SJCRH30 (cell line): ENCODE measurements at regions not wholly inside any gene's neighbourhood (a gene's known extent, or its start where the extent isn't known, plus 50 kb on each side); places are given as distances from the start of the nearest gene placed in this dataset.

Source experiments
- DNase-seq, 2 experiments: peaks; one replicate each; pipeline ENCODE4 v3.0.0-alpha.2; 2015 to 2020
- H3K27ac ChIP-seq: fragments of 250-450 bp; sonication (Bioruptor Pico); 2 replicates; pipeline ENCODE4 v1.5.1; 2020; ENCODE audit warnings: mild to moderate bottlenecking, moderate library complexity
- H3K27me3 ChIP-seq: fragments of 250-450 bp; sonication (Bioruptor Pico); 2 replicates; pipeline ENCODE4 v1.5.1; 2020; ENCODE audit warnings: mild to moderate bottlenecking, moderate library complexity
- H3K36me3 ChIP-seq: fragments of 250-450 bp; sonication (Bioruptor Pico); 2 replicates; pipeline ENCODE4 v1.5.1; 2020; ENCODE audit warnings: mild to moderate bottlenecking, moderate library complexity
- H3K4me1 ChIP-seq: fragments of 250-450 bp; sonication (Bioruptor Pico); 2 replicates; pipeline ENCODE4 v1.5.1; 2020; ENCODE audit warnings: mild to moderate bottlenecking, moderate library complexity
- H3K4me3 ChIP-seq: fragments of 250-450 bp; sonication (Bioruptor Pico); 2 replicates; pipeline ENCODE4 v1.5.1; 2020; ENCODE audit warnings: mild to moderate bottlenecking, moderate library complexity
- H3K9me3 ChIP-seq: fragments of 250-450 bp; sonication (Bioruptor Pico); replicated peaks from 2 replicates; pipeline ENCODE4 v1.5.1; 2020; ENCODE audit warnings: mild to moderate bottlenecking, moderate library complexity

- Histone ChIP-seq H3K4me3 (no peak overlapping the region), H3K27me3 (no peaks in the 10 kb centered on the region), H3K9me3 (0 out of 2 replicates have a peak, but pooled peaks cover 3% of the 10 kb centered on the region), H3K27ac (no peak overlapping the region), H3K4me1 (0 out of 2 replicates have a peak, but pooled peaks cover 4% of the 10 kb centered on the region), H3K36me3 (no peaks in the 10 kb centered on the region)
- DNase-seq: no peak
These were observed 156.3 kb upstream of the IRX3 start for GRCh38 chr16:54442864-54443263.

- 0 out of 2 replicates have a peak, but pooled peaks cover 10% of the 10 kb centered on the region for H3K9me3 ChIP-seq
- peaks cover 15% of the 10 kb centered on the region for H3K4me1 ChIP-seq
- no peak overlapping the region for H3K27ac ChIP-seq
- H3K4me3 ChIP-seq: no peak overlapping the region
- DNase-seq: no peak
- no peaks in the 10 kb centered on the region for H3K27me3 ChIP-seq
- H3K36me3 ChIP-seq: no peaks in the 10 kb centered on the region
These were observed 151.9 kb upstream of the IRX3 start for GRCh38 chr16:54438469-54438868.

DNA sequence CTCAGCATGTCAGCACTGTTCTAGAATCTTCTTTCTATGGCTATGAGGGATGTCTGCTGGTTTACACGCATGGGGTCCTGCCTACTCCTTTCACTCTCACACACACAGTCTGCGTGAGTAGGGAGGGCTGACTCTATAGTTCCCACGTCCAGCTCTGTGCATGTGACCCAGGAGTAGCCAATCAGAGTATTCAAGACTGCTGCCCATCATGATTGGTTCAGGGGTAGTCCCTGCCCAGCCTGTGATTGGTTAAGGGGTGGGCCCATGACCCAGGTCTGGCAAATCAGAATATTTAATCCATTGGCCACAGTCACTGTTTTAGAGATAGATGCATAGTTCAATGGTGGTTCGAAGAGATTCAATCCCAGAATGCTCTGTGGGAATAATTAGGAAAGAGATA, 151.3 kb upstream of the IRX3 start:
- no peaks in the 10 kb centered on the region for H3K27me3 ChIP-seq
- H3K4me3 ChIP-seq: no peak overlapping the region

DNA sequence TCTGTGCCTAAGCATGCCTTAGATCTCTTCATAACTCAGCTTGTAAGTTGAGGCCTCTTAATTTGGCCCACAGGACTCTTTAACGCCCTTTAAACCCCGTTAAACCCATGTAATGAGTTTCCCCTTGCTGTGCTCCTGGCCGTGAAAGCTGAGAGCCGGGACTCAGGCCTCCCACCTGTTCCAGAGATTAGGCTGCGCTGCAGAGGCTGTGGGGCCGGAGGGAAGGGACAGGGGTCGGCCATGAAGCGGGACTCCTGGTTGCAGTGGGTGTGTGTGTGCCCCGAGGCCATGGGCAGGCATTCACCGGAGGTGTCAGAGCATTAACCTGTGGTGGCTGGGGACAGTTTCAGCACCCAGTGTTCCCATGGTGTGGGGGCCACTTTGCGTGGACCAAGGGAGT, 150.8 kb upstream of the IRX3 start:
- no peaks in the 10 kb centered on the region for H3K36me3 ChIP-seq
- H3K9me3 ChIP-seq: 0 out of 2 replicates have a peak, but pooled peaks cover 10% of the 10 kb centered on the region
- no peak overlapping the region for H3K4me3 ChIP-seq
- H3K27me3 ChIP-seq: no peaks in the 10 kb centered on the region
- H3K27ac ChIP-seq: no peak overlapping the region
- peak; percentile 67 to 89 for DNase-seq
- peaks cover 15% of the 10 kb centered on the region for H3K4me1 ChIP-seq

More for the DNA sequence above, 151.3 kb upstream of the IRX3 start:
- H3K9me3 ChIP-seq: 0 out of 2 replicates have a peak, but pooled peaks cover 10% of the 10 kb centered on the region
- DNase-seq: peak; percentile 15 to 59
- no peaks in the 10 kb centered on the region for H3K36me3 ChIP-seq
- no peak overlapping the region for H3K27ac ChIP-seq
- peaks cover 15% of the 10 kb centered on the region for H3K4me1 ChIP-seq

DNA sequence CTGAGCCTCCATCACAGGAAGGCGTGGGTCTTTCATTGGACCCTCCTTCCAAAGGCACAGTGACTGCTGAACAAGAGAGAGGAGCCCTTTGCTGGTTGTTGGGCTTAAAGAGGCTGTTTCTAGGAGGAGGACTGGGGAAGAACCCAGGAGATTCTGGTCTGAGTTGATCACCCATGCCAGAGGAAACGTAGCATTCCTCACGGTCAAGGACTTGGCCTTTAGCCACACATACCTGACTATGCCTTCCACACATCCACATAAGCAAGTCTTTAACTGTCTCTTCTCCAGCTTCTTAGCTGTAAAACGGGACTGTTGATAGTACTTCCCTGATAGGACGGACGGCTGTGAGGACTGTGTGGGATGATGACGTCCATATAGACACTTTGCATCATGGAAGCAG, 149.8 kb upstream of the IRX3 start:
- H3K36me3 ChIP-seq: no peaks in the 10 kb centered on the region
- H3K4me3 ChIP-seq: no peak overlapping the region
- no peak for DNase-seq
- no peak overlapping the region for H3K27ac ChIP-seq
- H3K27me3 ChIP-seq: no peaks in the 10 kb centered on the region
- H3K9me3 ChIP-seq: 0 out of 2 replicates have a peak, but pooled peaks cover 10% of the 10 kb centered on the region
- H3K4me1 ChIP-seq: peaks cover 24% of the 10 kb centered on the region

DNA sequence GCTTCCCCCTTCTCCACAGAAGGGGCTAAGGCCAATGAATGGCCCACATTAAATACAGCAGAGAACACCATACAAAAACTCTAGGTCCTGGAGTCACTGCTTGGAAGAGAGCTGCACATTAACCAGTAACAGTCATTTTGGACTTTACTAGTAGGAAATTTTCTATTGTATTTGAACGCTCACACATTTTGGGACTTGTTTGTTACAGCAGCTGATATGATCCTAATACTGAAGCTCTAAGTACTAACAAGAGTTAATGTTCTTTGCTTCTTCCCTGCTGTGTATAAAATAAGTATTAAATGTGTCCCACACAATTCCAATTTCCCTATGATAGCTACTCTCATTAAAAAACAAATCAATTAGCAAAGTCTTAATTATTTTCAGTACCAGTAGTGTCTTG, 148.3 kb upstream of the IRX3 start:
- Histone ChIP-seq H3K27me3 (no peaks in the 10 kb centered on the region), H3K4me3 (no peak overlapping the region), H3K9me3 (0 out of 2 replicates have a peak, but pooled peaks cover 11% of the 10 kb centered on the region), H3K27ac (no peak overlapping the region), H3K36me3 (no peaks in the 10 kb centered on the region), H3K4me1 (peaks cover 35% of the 10 kb centered on the region)
- no peak for DNase-seq

- Histone ChIP-seq H3K9me3 (0 out of 2 replicates have a peak, but pooled peaks cover 12% of the 10 kb centered on the region), H3K36me3 (no peaks in the 10 kb centered on the region), H3K4me3 (no peak overlapping the region), H3K27ac (no peak overlapping the region), H3K4me1 (peaks cover 31% of the 10 kb centered on the region), H3K27me3 (no peaks in the 10 kb centered on the region)
- no peak for DNase-seq
These were observed 146.3 kb upstream of the IRX3 start for GRCh38 chr16:54432897-54433229.

GRCh38 chr16:54431997-54432896, 145.7 kb upstream of the IRX3 start:
- no peak overlapping the region for H3K4me3 ChIP-seq
- 0 out of 2 replicates have a peak, but pooled peaks cover 12% of the 10 kb centered on the region for H3K9me3 ChIP-seq
- no peak overlapping the region for H3K27ac ChIP-seq
- H3K36me3 ChIP-seq: no peaks in the 10 kb centered on the region
- peak; percentile 71 to 88 for DNase-seq
- no peaks in the 10 kb centered on the region for H3K27me3 ChIP-seq
- peaks cover 27% of the 10 kb centered on the region for H3K4me1 ChIP-seq

- Histone ChIP-seq H3K27ac (no peak overlapping the region), H3K27me3 (no peaks in the 10 kb centered on the region), H3K4me3 (peak overlapping the region; percentile 25), H3K36me3 (no peaks in the 10 kb centered on the region), H3K4me1 (peaks cover 21% of the 10 kb centered on the region), H3K9me3 (0 out of 2 replicates have a peak, but pooled peaks cover 12% of the 10 kb centered on the region)
- DNase-seq: no peak
These were observed 144.7 kb upstream of the IRX3 start for GRCh38 chr16:54431041-54431996.

- Histone ChIP-seq H3K36me3 (no peaks in the 10 kb centered on the region), H3K4me3 (peak overlapping the region; percentile 25), H3K27ac (no peak overlapping the region), H3K27me3 (no peaks in the 10 kb centered on the region), H3K4me1 (peaks cover 22% of the 10 kb centered on the region), H3K9me3 (0 out of 2 replicates have a peak, but pooled peaks cover 12% of the 10 kb centered on the region)
- peak; percentile 18 to 45 for DNase-seq
These were observed 144.0 kb upstream of the IRX3 start for GRCh38 chr16:54430491-54431030.

- H3K27ac ChIP-seq: no peak overlapping the region
- H3K27me3 ChIP-seq: no peaks in the 10 kb centered on the region
- H3K36me3 ChIP-seq: no peaks in the 10 kb centered on the region
- H3K4me3 ChIP-seq: no peak overlapping the region
- H3K9me3 ChIP-seq: 0 out of 2 replicates have a peak, but pooled peaks cover 5% of the 10 kb centered on the region
- no peak for DNase-seq
- peaks cover 22% of the 10 kb centered on the region for H3K4me1 ChIP-seq
These were observed 142.4 kb upstream of the IRX3 start for GRCh38 chr16:54429029-54429428.

DNA sequence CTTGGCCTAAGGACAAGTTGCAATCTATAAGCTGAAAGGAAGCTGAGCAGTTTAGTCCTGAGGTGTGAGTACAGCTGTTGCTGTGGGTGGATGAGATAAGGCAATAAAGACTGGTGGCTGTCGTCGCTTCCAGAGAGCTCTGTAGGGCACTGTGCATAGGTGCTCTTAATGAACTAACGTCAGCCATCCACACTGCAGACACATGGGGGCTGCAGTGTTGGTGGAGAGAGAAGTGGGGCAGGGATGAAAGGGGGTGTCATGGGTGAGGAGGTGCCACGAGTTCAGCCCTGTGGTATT, 139.9 kb upstream of the IRX3 start:
- peaks cover 15% of the 10 kb centered on the region for H3K4me1 ChIP-seq
- 0 out of 2 replicates have a peak, but pooled peaks cover 5% of the 10 kb centered on the region for H3K9me3 ChIP-seq
- DNase-seq: peak in 1 of 2 experiments; percentile 48
- H3K4me3 ChIP-seq: no peak overlapping the region
- no peaks in the 10 kb centered on the region for H3K36me3 ChIP-seq
- no peak overlapping the region for H3K27ac ChIP-seq
- no peaks in the 10 kb centered on the region for H3K27me3 ChIP-seq

GRCh38 chr16:54425681-54426552, 139.3 kb upstream of the IRX3 start:
- Histone ChIP-seq H3K36me3 (no peaks in the 10 kb centered on the region), H3K27me3 (no peaks in the 10 kb centered on the region), H3K4me1 (peaks cover 9% of the 10 kb centered on the region), H3K4me3 (no peak overlapping the region), H3K9me3 (0 out of 2 replicates have a peak, but pooled peaks cover 5% of the 10 kb centered on the region), H3K27ac (no peak overlapping the region)
- no peak for DNase-seq

GRCh38 chr16:54425068-54425467, 138.5 kb upstream of the IRX3 start:
- H3K27ac ChIP-seq: no peak overlapping the region
- H3K9me3 ChIP-seq: 0 out of 2 replicates have a peak, but pooled peaks cover 5% of the 10 kb centered on the region
- no peak overlapping the region for H3K4me3 ChIP-seq
- no peaks in the 10 kb centered on the region for H3K27me3 ChIP-seq
- peaks cover 3% of the 10 kb centered on the region; the same call in 1 of the 2 replicates for H3K4me1 ChIP-seq
- H3K36me3 ChIP-seq: no peaks in the 10 kb centered on the region
- DNase-seq: no peak
